Fibroblast of pulmonary artery (primary cell): ENCODE measurements at regions not wholly inside any gene's neighbourhood (a gene's known extent, or its start where the extent isn't known, plus 50 kb on each side); places are given as distances from the start of the nearest gene placed in this dataset.

Source experiments
- DNase-seq: peaks from one replicate; pipeline ENCODE4 v3.0.0-alpha.2; 2010; ENCODE audit warnings: low read depth
- H3K4me3 ChIP-seq: replicated peaks from 2 replicates; pipeline ENCODE4 v1.5.1; 2011; ENCODE audit warnings: low read depth, mild to moderate bottlenecking, control low read depth, low read length, moderate library complexity
- TF ChIP-seq, protein P1 (sequence below): IDR thresholded peaks from 2 replicates; pipeline ENCODE4 v1.5.1; 2011; ENCODE audit warnings: mild to moderate bottlenecking, control low read depth, low read length, inconsistent platforms; ENCODE audit errors: missing control alignments

DNA sequence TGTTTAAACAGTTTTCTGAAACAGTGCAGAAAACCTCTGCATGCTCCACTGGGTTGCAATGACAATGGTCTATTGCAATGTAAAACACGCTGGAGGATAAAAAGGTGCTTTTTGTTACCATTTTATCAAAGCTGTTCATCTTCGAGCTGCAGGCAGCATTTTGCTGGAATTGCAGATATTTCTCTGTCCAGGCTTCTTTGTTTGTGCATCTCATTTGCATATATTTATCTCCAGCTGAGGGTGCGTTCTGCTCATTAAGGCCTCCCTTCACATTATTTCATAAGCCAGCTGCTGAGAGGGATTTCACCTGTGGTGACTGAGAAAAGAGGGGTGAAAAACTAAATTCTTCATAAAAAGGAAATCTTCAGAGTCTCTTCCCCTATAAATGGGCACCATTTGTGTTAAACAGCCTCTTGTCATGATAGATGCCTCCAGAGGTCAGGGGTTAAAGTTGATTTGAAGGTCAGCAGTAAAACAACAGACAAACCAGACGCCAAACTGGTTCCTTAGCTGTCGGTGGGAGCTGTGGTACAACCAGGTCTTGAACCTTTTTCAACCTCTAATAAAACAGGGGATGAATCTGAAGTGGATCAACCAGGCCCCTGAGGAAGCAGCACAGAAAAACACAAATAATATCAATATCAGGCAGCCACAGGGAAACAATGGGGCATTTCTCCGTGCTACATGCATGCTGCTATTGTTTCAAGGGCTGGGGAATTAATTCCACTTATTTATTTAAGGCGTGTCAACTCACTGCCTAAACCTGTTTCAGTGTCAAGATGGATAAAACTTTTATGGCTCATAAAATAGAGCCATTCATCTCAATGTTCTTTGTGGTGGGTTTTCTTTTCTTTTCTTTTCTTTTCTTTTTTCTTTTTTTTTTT is 265.1 kb downstream of the MEIS1 start:
- no peak overlapping the region for H3K4me3 ChIP-seq
- TF ChIP-seq, protein P1, sequence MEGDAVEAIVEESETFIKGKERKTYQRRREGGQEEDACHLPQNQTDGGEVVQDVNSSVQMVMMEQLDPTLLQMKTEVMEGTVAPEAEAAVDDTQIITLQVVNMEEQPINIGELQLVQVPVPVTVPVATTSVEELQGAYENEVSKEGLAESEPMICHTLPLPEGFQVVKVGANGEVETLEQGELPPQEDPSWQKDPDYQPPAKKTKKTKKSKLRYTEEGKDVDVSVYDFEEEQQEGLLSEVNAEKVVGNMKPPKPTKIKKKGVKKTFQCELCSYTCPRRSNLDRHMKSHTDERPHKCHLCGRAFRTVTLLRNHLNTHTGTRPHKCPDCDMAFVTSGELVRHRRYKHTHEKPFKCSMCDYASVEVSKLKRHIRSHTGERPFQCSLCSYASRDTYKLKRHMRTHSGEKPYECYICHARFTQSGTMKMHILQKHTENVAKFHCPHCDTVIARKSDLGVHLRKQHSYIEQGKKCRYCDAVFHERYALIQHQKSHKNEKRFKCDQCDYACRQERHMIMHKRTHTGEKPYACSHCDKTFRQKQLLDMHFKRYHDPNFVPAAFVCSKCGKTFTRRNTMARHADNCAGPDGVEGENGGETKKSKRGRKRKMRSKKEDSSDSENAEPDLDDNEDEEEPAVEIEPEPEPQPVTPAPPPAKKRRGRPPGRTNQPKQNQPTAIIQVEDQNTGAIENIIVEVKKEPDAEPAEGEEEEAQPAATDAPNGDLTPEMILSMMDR, result no peak
- DNase-seq, result no peak

DNA sequence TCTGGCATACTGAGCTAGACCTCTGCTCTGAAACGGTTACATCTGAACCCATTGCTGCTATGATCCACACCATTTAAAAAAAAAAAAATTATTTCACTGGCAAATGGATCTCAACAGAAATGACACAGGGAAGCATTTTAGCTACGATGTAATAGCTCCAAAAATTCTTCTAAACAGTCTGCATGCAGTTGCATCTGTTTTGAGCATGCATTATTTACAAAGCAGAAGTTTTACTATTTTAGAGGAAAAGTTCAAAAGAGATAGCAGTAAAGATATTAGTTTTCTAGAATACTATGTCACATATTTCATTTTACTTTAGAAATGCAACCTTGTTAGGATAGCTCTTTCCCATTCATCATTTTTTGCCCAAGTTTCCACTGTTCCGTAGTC is 265.7 kb downstream of the MEIS1 start:
- no peak for DNase-seq
- TF ChIP-seq, protein P1, result no peak

DNA sequence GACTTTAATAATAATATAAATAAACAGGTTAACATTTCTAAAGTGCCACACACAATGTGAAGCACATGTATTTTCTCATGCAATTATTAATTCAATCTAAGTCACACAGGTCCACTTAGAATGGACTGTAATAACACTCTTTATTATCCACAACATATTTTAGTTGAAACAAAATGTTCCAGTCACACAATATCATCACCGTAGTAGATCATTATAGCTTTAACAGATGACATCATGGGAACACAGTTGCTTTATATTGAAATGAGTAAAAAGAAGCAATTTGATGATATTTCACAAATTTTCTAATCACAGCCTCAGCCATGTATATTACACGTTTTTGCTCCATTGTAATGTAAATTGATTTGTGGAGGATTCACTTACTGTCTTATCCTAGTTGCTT is 266.3 kb downstream of the MEIS1 start:
- DNase-seq, result no peak
- TF ChIP-seq, protein P1, result no peak
- H3K4me3 ChIP-seq, result no peak overlapping the region

More for the DNA sequence above, 265.7 kb downstream of the MEIS1 start:
- no peak overlapping the region for H3K4me3 ChIP-seq

DNA sequence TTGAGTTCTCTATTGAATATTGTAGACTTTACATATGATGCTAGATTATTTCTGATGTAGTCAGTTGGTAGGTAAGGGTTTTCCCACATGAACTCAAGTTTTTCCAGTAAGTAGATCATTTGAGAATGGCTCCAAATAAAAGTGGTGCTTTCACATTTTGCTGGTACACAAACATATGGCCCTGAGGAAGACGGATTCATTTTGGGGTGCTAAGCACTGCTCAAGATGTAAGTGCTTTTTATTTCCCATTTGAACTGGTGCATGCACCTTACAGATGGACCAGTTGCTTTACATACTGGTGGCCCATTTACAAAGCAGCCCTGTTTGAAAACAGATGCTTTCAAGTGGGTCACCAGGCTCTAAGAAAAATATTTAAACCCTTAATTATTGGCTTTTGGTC is 266.7 kb downstream of the MEIS1 start:
- TF ChIP-seq, protein P1, result no peak
- DNase-seq, result no peak

DNA sequence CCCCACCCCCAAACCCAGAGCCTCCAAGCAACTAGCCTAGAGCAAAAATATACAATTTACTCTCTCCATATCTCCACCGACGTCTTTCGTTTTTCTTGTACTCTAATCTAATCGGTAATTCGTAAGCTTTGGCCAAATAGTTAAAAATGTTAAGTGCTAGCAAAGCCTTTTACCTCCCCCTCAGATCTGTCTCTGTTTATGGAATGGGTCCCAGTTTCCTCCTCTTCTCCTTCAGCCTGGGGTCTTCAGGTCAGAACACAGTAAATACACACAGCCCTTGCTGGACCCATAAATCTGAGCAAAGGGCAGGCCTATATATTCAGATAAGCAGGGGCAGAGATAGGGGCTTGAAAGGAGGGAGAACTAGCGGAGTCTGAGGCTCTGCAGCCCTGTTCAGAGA is 267.4 kb downstream of the MEIS1 start:
- TF ChIP-seq, protein P1, result no peak
- DNase-seq, result no peak
- no peak overlapping the region for H3K4me3 ChIP-seq

More for the DNA sequence above, 266.7 kb downstream of the MEIS1 start:
- H3K4me3 ChIP-seq, result no peak overlapping the region

DNA sequence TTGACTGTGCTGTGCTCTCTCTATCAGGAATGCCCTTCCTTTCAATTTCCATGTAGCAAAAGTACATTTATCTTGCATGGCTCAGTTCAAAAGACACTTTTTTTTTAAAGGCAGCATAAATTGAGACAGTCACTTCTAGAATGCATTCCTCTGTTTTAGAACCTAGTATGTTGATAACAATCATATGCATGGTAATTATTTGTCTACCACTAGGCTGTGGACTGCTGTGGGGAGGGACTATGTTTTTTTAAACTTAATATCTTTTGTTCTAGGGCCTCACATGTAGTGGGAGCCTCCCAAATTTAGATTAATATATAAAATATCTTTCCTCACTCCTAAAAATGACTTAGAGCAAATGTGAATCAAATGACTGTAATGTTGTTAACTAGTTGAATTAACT is 269.9 kb downstream of the MEIS1 start:
- DNase-seq, result no peak
- no peak overlapping the region for H3K4me3 ChIP-seq
- TF ChIP-seq, protein P1, result no peak

DNA sequence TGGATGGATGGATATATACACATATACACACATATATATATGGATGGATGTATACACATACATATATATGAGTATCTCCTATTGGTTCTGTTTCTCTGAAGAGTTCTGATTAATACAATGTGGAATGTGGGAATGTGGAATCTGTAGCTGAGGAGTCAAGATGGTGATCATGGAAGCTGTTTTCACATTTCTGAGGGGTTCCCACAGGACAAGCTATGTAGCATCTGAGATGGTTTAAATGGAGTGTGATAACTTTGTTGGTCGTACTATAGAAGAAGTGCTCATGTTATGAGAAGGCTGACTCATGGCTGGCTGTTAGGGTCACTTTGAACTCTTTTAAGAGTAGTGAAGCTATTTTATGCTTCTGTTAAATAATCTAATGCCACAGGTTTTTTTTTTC is 279.7 kb downstream of the MEIS1 start:
- TF ChIP-seq, protein P1, result no peak
- DNase-seq, result no peak
- H3K4me3 ChIP-seq, result no peak overlapping the region
